Tibial nerve (tissue), 3 donors: ENCODE measurements at regions not wholly inside any gene's neighbourhood (a gene's known extent, or its start where the extent isn't known, plus 50 kb on each side); places are given as distances from the start of the nearest gene placed in this dataset.

ENCODE experiments used
- POLR2A ChIP-seq, 2 donors: fragments of 450-650 bp; IDR thresholded peaks; one replicate each; pipeline ENCODE4 v1.6.1; 2017; ENCODE audit warnings: antibody characterized with exemption in 2 of 2, mild to moderate bottlenecking in 2 of 2, moderate library complexity in 2 of 2
- TF ChIP-seq, protein P1 (sequence below), 5 experiments: fragments of 200-600 bp in 3 of 5; fragments of 450-650 bp in 2 of 5; sonication (generic) in 3 of 5; IDR thresholded peaks; one replicate each; pipeline ENCODE4 v1.5.1; 2016 to 2019; ENCODE audit warnings: antibody characterized with exemption in 5 of 5, mild to moderate bottlenecking in 3 of 5, moderate library complexity in 2 of 5

DNA sequence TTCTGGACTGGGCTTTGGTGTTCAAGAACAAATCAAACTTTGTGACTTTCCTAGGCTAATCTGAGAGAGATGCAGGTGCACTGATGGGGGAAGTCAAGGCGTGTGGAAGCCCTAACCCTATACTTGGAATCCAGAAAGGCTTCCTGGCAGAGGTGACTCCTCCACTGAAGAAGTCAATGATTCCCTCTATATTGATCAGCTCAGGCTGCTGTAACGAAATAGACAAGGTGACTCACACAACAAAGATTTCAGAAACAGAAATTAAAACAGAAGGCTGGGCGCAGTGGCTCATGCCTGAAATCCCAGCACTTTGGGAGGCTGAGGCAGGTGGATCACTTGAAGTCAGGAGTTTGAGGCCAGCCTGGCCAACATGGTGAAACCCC lies 69.6 kb upstream of the GGTA1 start:
- TF ChIP-seq, protein P1, sequence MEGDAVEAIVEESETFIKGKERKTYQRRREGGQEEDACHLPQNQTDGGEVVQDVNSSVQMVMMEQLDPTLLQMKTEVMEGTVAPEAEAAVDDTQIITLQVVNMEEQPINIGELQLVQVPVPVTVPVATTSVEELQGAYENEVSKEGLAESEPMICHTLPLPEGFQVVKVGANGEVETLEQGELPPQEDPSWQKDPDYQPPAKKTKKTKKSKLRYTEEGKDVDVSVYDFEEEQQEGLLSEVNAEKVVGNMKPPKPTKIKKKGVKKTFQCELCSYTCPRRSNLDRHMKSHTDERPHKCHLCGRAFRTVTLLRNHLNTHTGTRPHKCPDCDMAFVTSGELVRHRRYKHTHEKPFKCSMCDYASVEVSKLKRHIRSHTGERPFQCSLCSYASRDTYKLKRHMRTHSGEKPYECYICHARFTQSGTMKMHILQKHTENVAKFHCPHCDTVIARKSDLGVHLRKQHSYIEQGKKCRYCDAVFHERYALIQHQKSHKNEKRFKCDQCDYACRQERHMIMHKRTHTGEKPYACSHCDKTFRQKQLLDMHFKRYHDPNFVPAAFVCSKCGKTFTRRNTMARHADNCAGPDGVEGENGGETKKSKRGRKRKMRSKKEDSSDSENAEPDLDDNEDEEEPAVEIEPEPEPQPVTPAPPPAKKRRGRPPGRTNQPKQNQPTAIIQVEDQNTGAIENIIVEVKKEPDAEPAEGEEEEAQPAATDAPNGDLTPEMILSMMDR (IDR thresholded peaks at IDR 0.05), result no peak
- no peak for TF ChIP-seq POLR2A (IDR thresholded peaks at IDR 0.05)
